ENCODE measurements at regions not wholly inside any gene's neighbourhood (a gene's known extent, or its start where the extent isn't known, plus 50 kb on each side); places are given as distances from the start of the nearest gene placed in this dataset.

- TF ChIP-seq POLR2A (IDR thresholded peaks at IDR 0.05; ENCODE audit: low read length) (no peak), GATA1 (IDR thresholded peaks at IDR 0.05; ENCODE audit: low read depth, low read length) (no peak)
Observed at GRCh38 chr22:22069450-22070370, 87.1 kb upstream of the TOP3B start.
